CD4-positive, alpha-beta memory T cell (primary cell): ENCODE measurements at regions not wholly inside any gene's neighbourhood (a gene's known extent, or its start where the extent isn't known, plus 50 kb on each side); places are given as distances from the start of the nearest gene placed in this dataset.
"Not testable (repeated sequence)": the region's sequence is repeated elsewhere in the genome, so short reads cannot be mapped to it uniquely, and the experiment has no call there.

Experiments used
- CTCF ChIA-PET: fragments of 350-600 bp; sonication (Branson Sonifier 250); formaldehyde crosslinking; loops from one replicate; lab custom pipeline; 2021; ENCODE audit warnings: inconsistent platforms; ENCODE audit not compliant: partially characterized antibody; lab: Charles Lee
- POLR2A ChIA-PET: fragments of 350-600 bp; sonication (Branson Sonifier 250); formaldehyde crosslinking; loops from one replicate; lab custom pipeline; 2021; ENCODE audit not compliant: partially characterized antibody; lab: Charles Lee
- DNase-seq, 5 donors: peaks; one replicate each; pipeline versions ENCODE4 v3.0.0 to v3.0.0-alpha.2; 2020 to 2022; ENCODE audit warnings: mixed read lengths in 1 of 5
- H3K27ac ChIP-seq: one replicate; pipeline ENCODE4 v1.7.0; 2013; ENCODE audit warnings: low read depth, low read length
- H3K27me3 ChIP-seq: 2 replicates; pipeline ENCODE4 v1.7.0; 2013; ENCODE audit warnings: mild to moderate bottlenecking, low read length, moderate library complexity; ENCODE audit not compliant: insufficient read depth
- H3K36me3 ChIP-seq: 2 replicates; pipeline ENCODE4 v1.7.0; 2013; ENCODE audit warnings: mild to moderate bottlenecking, low read length, moderate library complexity; ENCODE audit not compliant: insufficient read depth
- H3K4me1 ChIP-seq: 2 replicates; pipeline ENCODE4 v1.7.0; 2013; ENCODE audit warnings: mild to moderate bottlenecking, low read length, moderate library complexity; ENCODE audit not compliant: insufficient read depth
- H3K4me3 ChIP-seq, 2 donors: one replicate each; pipeline ENCODE4 v1.7.0; 2013; ENCODE audit warnings: low read length in 2 of 2, mild to moderate bottlenecking in 1 of 2
- H3K9me3 ChIP-seq, 2 donors: one replicate each; pipeline ENCODE4 v1.7.0; 2013; ENCODE audit warnings: low read length in 2 of 2, control low read depth in 1 of 2; ENCODE audit not compliant: control insufficient read depth in 1 of 2
- H3K27ac Mint-ChIP-seq, 7 donors: one replicate each; pipeline ENCODE4 v1.8.0; 2020 to 2021; ENCODE audit warnings: mixed read lengths in 7 of 7, mild to moderate bottlenecking in 6 of 7, inconsistent platforms in 3 of 7, moderate library complexity in 3 of 7
- H3K27me3 Mint-ChIP-seq, 2 donors: one replicate each; pipeline ENCODE4 v1.8.0; 2020 to 2021; ENCODE audit warnings: mixed read lengths in 2 of 2
- H3K36me3 Mint-ChIP-seq, 2 donors: one replicate each; pipeline ENCODE4 v1.8.0; 2020 to 2021; ENCODE audit warnings: mixed read lengths in 2 of 2, inconsistent platforms in 1 of 2, mild to moderate bottlenecking in 1 of 2
- H3K4me1 Mint-ChIP-seq, 4 donors: one replicate each; pipeline ENCODE4 v1.8.0; 2020 to 2021; ENCODE audit warnings: mixed read lengths in 4 of 4, mild to moderate bottlenecking in 1 of 4
- H3K4me3 Mint-ChIP-seq, 8 donors: one replicate each; pipeline ENCODE4 v1.8.0; 2020 to 2021; ENCODE audit warnings: mixed read lengths in 8 of 8, mild to moderate bottlenecking in 7 of 8, moderate library complexity in 6 of 8, inconsistent platforms in 3 of 8
- H3K9me3 Mint-ChIP-seq, 8 donors: one replicate each; pipeline ENCODE4 v1.8.0; 2020 to 2021; ENCODE audit warnings: mixed read lengths in 8 of 8, mild to moderate bottlenecking in 5 of 8, inconsistent platforms in 3 of 8, moderate library complexity in 1 of 8
- intact Hi-C: fragments of 100-400 bp; cut with micrococcal nuclease; formaldehyde crosslinking; loops from one replicate; pipeline ENCODE4 v1.15.1; 2023

DNA sequence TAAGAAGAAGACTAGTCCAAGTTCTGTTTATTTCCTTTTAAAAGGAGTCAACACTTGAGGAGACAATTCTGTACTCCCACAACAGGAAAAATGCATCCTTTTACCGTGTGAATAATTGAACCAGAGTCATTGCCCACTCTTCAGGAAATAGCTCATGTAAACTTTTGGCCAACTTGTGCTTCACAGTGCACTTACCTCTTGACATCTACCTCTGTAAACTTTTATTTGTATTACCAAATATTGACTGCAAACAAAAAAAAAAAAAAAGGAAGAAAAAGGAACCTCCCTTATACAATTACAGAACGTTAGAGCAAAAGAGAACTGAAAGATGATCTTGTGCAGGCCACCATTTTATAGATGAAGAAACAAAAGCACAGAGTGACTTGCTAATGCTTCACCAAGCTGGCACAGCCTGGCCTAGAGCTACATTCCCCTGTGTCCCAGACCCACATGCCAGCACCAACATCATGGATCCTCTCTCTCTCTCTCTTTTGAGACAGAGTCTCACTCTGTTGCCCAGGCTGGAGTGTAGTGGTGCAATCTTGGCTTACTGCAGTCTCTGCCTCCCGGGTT is 107.3 kb upstream of the NBPF19 start:
- H3K4me3 ChIP-seq, H3K4me3 Mint-ChIP-seq, CTCF ChIA-PET, H3K27ac ChIP-seq, H3K9me3 Mint-ChIP-seq, H3K36me3 ChIP-seq, H3K4me1 Mint-ChIP-seq, H3K36me3 Mint-ChIP-seq, H3K9me3 ChIP-seq, intact Hi-C loops, H3K27ac Mint-ChIP-seq, POLR2A ChIA-PET, DNase-seq, H3K4me1 ChIP-seq, H3K27me3 ChIP-seq, H3K27me3 Mint-ChIP-seq: not testable (repeated sequence)

DNA sequence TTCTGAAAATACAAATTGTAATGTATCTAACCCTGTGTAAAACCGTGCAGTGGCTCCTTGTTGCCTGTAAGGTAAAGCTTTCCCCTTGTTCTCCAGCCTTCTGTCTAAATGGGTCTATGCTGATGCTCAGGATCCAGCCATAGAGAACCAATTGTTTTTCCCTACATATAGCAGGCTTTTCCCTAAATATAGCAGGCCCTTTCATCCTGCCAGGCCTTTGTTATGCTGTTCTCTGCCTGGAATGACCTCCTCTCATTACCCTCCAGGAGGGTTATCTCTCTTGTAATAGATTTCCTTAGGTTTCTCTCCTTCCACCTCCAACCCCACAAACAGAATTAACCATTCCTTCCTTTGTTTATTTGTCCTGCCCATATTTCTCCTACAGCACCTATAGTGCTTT is 106.5 kb upstream of the NBPF19 start:
- H3K9me3 ChIP-seq, H3K9me3 Mint-ChIP-seq, H3K27me3 ChIP-seq, H3K27ac ChIP-seq, DNase-seq, POLR2A ChIA-PET, CTCF ChIA-PET, intact Hi-C loops, H3K4me1 Mint-ChIP-seq, H3K36me3 Mint-ChIP-seq, H3K27me3 Mint-ChIP-seq, H3K4me3 ChIP-seq, H3K4me3 Mint-ChIP-seq, H3K4me1 ChIP-seq, H3K27ac Mint-ChIP-seq, H3K36me3 ChIP-seq: not testable (repeated sequence)

DNA sequence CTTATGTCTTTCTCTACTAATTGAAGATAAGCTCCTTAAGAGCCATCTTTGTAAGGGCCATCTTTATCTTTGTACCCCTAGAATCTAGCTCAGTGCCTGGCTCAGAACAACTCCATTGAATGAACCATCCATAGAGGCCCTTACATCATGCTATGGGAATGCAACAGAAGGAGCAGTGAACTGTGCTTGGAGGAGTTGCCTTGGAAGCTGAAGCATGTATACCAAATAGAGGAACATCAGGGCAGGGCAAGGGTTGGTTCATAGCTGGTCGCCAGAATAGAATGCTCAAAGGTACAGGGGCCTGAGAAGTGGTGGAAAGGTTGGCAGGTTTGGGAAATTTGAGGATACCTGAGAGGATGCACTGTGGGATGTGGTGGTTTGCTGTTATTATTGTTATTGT is 105.8 kb upstream of the NBPF19 start:
- intact Hi-C loops, H3K36me3 ChIP-seq, H3K27ac ChIP-seq, H3K4me3 ChIP-seq, H3K27me3 ChIP-seq, DNase-seq, H3K4me1 ChIP-seq, H3K36me3 Mint-ChIP-seq, H3K9me3 Mint-ChIP-seq, H3K9me3 ChIP-seq, H3K4me1 Mint-ChIP-seq, CTCF ChIA-PET, H3K4me3 Mint-ChIP-seq, POLR2A ChIA-PET, H3K27me3 Mint-ChIP-seq, H3K27ac Mint-ChIP-seq: not testable (repeated sequence)

DNA sequence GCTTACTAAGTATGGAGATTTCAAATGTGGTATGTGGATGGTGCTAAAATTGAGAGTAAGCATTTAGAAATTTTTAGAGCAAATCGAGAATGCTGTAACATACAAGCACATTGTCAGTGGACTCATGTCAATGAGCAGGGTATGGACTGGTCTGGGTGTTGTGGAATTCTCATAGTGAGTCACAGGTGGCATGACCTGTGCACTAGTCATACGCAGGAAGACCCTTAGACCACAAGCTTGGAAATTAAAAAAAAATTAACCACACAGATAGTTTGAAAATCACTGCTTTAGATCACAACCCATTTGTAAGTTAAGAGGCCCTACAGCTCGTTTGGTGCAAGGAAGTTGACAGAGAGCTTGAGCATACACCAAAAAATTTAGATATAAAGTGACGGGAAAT is 102.9 kb upstream of the NBPF19 start:
- H3K36me3 Mint-ChIP-seq, H3K27ac ChIP-seq, H3K36me3 ChIP-seq, H3K4me1 Mint-ChIP-seq, H3K9me3 Mint-ChIP-seq, H3K4me3 Mint-ChIP-seq, H3K27me3 Mint-ChIP-seq, H3K27me3 ChIP-seq, CTCF ChIA-PET, POLR2A ChIA-PET, H3K9me3 ChIP-seq, H3K4me3 ChIP-seq, DNase-seq, H3K4me1 ChIP-seq, H3K27ac Mint-ChIP-seq, intact Hi-C loops: not testable (repeated sequence)

DNA sequence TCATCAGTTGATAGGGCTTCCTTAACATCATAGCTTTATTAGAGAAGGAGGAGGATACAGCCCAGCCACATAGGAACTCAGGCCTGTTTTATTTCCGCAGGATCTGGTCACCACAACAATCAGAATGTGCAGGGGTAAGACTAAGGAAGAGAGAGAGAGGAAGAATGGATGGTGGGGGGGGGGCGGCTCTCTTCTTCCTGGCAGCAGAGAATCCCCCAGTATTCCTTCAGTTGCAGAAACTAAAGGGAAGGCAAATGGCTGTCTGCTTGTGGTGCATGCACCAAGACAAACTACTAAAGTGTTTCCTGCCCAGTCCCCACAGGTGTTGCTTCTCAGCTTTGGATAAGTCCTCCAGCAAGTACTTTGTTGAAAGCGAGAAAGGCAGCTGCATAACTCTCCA is 96.4 kb upstream of the NBPF19 start:
- H3K27ac Mint-ChIP-seq: peak overlapping the region in 2 of 7 donors; percentile 23 to 37
- POLR2A ChIA-PET: not testable (repeated sequence)

DNA sequence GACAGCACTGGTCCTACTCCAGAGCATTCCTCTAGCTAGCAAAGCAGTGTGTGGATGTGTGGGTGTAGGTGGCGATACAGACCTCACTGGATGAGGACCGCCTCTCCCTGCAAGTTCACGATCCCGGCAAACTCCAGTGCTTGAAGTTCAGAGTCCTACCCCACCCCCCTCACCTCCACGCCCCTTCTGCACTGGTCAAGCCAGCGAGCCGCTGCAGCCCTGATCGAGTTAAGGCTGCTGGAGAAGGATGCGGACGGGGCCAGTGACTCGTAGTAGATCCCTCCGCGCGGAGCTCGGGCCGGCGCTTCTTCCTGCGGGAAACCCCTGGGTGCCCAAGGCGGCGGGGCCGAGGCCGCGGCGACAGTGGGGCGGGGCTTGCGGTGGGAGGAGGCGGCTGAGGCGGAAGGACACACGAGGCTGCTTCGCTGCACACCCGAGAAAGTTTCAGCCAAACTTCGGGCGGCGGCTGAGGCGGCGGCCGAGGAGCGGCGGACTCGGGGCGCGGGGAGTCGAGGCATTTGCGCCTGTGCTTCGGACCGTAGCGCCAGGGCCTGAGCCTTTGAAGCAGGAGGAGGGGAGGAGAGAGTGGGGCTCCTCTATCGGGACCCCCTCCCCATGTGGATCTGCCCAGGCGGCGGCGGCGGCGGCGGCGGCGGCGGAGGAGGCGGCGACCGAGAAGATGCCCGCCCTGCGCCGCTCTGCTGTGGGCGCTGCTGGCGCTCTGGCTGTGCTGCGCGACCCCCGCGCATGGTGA is 84.5 kb upstream of the NBPF19 start:
- H3K27me3 Mint-ChIP-seq, intact Hi-C loops, POLR2A ChIA-PET, H3K36me3 Mint-ChIP-seq, H3K36me3 ChIP-seq, CTCF ChIA-PET, H3K9me3 ChIP-seq, H3K9me3 Mint-ChIP-seq, H3K4me1 ChIP-seq, H3K27me3 ChIP-seq: not testable (repeated sequence)
- H3K27ac ChIP-seq: peak overlapping the region; percentile 47
- peak; percentile 71 to 84 (median 81) for DNase-seq
- peak overlapping the region in 1 of 2 donors; percentile 41 for H3K4me3 ChIP-seq
- peak overlapping the region; percentile 88 to 94 (median 90) for H3K4me3 Mint-ChIP-seq
- H3K27ac Mint-ChIP-seq: peak overlapping the region; percentile 84 to 94 (median 86)
- H3K4me1 Mint-ChIP-seq: peaks cover 5 to 16% (median 7%) of the 10 kb centered on the region in 4 donors

More for the DNA sequence above, 96.4 kb upstream of the NBPF19 start:
- H3K4me1 Mint-ChIP-seq, H3K27me3 ChIP-seq, intact Hi-C loops, H3K27me3 Mint-ChIP-seq, H3K27ac ChIP-seq, H3K9me3 Mint-ChIP-seq, H3K36me3 ChIP-seq, H3K4me3 ChIP-seq, H3K9me3 ChIP-seq, H3K4me1 ChIP-seq, H3K36me3 Mint-ChIP-seq, CTCF ChIA-PET: not testable (repeated sequence)
- DNase-seq: peak in 4 of 5 donors; percentile 2 to 27 (median 6)
- peak overlapping the region in 3 of 8 donors; percentile 13 to 35 (median 22) for H3K4me3 Mint-ChIP-seq

DNA sequence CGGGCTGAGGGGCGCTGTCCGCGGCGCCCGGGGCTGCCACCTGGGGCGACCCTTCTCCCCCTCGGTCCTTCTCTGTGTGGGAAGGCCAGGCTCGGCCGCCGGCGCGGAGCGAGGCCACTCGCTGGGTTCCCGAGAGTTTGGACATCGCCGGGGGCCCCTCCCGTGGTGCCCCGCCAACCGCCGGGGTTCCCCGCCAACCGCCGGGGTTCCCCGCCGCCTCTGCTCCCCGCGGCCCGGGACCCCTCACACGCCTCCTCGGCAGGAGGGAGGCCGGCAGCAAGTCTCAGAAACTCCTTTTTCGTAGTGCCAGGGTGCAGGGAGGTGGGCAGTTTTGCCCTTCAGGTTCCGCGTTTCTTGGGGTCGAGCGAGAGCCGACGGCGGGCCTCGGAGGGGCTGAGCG is 83.9 kb upstream of the NBPF19 start:
- H3K27ac Mint-ChIP-seq, H3K9me3 ChIP-seq, POLR2A ChIA-PET, H3K36me3 ChIP-seq, H3K27me3 ChIP-seq, H3K36me3 Mint-ChIP-seq, DNase-seq, CTCF ChIA-PET, H3K9me3 Mint-ChIP-seq, intact Hi-C loops, H3K4me3 ChIP-seq, H3K27me3 Mint-ChIP-seq, H3K4me1 ChIP-seq: not testable (repeated sequence)
- peak overlapping the region; percentile 47 for H3K27ac ChIP-seq
- H3K4me1 Mint-ChIP-seq: peaks cover 5 to 16% (median 8%) of the 10 kb centered on the region in 4 donors
- H3K4me3 Mint-ChIP-seq: peak overlapping the region in 1 of 8 donors; percentile 89
